Esophagus (tissue), 2 donors: ENCODE measurements at regions not wholly inside any gene's neighbourhood (a gene's known extent, or its start where the extent isn't known, plus 50 kb on each side); places are given as distances from the start of the nearest gene placed in this dataset.
A peak's percentile ranks its signal among the peaks of the same experiment; 100 is the strongest.
"Not testable (repeated sequence)": the region's sequence is repeated elsewhere in the genome, so short reads cannot be mapped to it uniquely, and the experiment has no call there.

Experiments
- H3K27ac ChIP-seq, 2 donors: one replicate each; pipeline ENCODE4 v1.5.1; 2013; ENCODE audit warnings: low read depth in 2 of 2, mild to moderate bottlenecking in 2 of 2, inconsistent platforms in 1 of 2, low read length in 1 of 2, moderate library complexity in 1 of 2
- H3K27me3 ChIP-seq, 2 donors: one replicate each; pipeline ENCODE4 v1.6.1; 2013; ENCODE audit warnings: low read length in 2 of 2, control low read depth in 1 of 2, mild to moderate bottlenecking in 1 of 2; ENCODE audit not compliant: insufficient read depth in 2 of 2, control insufficient read depth in 1 of 2
- H3K36me3 ChIP-seq, 2 donors: one replicate each; pipeline ENCODE4 v1.6.1; 2013; ENCODE audit warnings: low read length in 1 of 2; ENCODE audit not compliant: control insufficient read depth in 2 of 2, insufficient read depth in 2 of 2
- H3K4me1 ChIP-seq, 2 donors: one replicate each; pipeline ENCODE4 v1.6.1; 2013; ENCODE audit warnings: low read length in 1 of 2; ENCODE audit not compliant: control insufficient read depth in 2 of 2, insufficient read depth in 2 of 2
- H3K4me3 ChIP-seq, 2 donors: one replicate each; pipeline ENCODE4 v1.5.1; 2013; ENCODE audit warnings: low read length in 2 of 2, mild to moderate bottlenecking in 2 of 2, low read depth in 1 of 2, moderate library complexity in 1 of 2
- H3K9me3 ChIP-seq, 2 donors: one replicate each; pipeline ENCODE4 v1.6.1; 2013; ENCODE audit warnings: mild to moderate bottlenecking in 2 of 2, low read depth in 1 of 2, low read length in 1 of 2, moderate library complexity in 1 of 2; ENCODE audit not compliant: control insufficient read depth in 2 of 2, insufficient read depth in 1 of 2
- WGBS, 2 donors: extraction: QIAGEN DNeasy Blood & Tissue Kit; methylation state at CpG; one replicate each; pipeline ENCODE4 v1.1.7; 2013; 5-methylcytosine and 5-hydroxymethylcytosine counted together
- donor health status: healthy with polysubstance abuse.
- donor health status: Bipolar disorder and iron deficiency.

- H3K27ac ChIP-seq, H3K4me3 ChIP-seq, H3K27me3 ChIP-seq, H3K36me3 ChIP-seq, H3K4me1 ChIP-seq, H3K9me3 ChIP-seq: not testable (repeated sequence)
- no CpG with 5 or more reads among the region's 1 CpG for WGBS, 2 donors
These were observed 182.5 kb upstream of the FAM20C start for GRCh38 chr7:9919-10318.

- H3K27ac ChIP-seq, H3K27me3 ChIP-seq, H3K9me3 ChIP-seq, H3K36me3 ChIP-seq, H3K4me1 ChIP-seq, H3K4me3 ChIP-seq: not testable (repeated sequence)
- 62 to 64% methylated on average over 6 to 9 of the region's 20 CpGs for WGBS, 2 donors
These were observed 159.6 kb upstream of the FAM20C start for GRCh38 chr7:32565-33280.

- Histone ChIP-seq H3K27ac (peak overlapping the region in 1 of 2 donors; percentile 13), H3K4me3 (peak overlapping the region in 1 of 2 donors; percentile 7)
- not testable (repeated sequence) for H3K9me3 ChIP-seq, H3K36me3 ChIP-seq, H3K4me1 ChIP-seq, H3K27me3 ChIP-seq
- 60 to 67% methylated on average over 8 to 9 of the region's 9 CpGs for WGBS, 2 donors
These were observed 157.2 kb upstream of the FAM20C start for GRCh38 chr7:35121-35541.

- H3K27me3 ChIP-seq, H3K9me3 ChIP-seq, H3K27ac ChIP-seq, H3K36me3 ChIP-seq, H3K4me1 ChIP-seq, H3K4me3 ChIP-seq: not testable (repeated sequence)
- WGBS, 2 donors, result no CpG with 5 or more reads among the region's 4 CpGs
These were observed 155.8 kb upstream of the FAM20C start for GRCh38 chr7:36539-36938.

GRCh38 chr7:37656-38055 lies 154.7 kb upstream of the FAM20C start:
- 91 to 94% methylated on average over 10 of the region's 10 CpGs for WGBS, 2 donors
- H3K4me3 ChIP-seq, H3K36me3 ChIP-seq, H3K9me3 ChIP-seq, H3K27ac ChIP-seq, H3K27me3 ChIP-seq, H3K4me1 ChIP-seq: not testable (repeated sequence)

GRCh38 chr7:38444-38843 lies 153.9 kb upstream of the FAM20C start:
- not testable (repeated sequence) for H3K4me3 ChIP-seq, H3K27me3 ChIP-seq
- WGBS, 2 donors, result 49 to 75% methylated on average over 1 to 2 of the region's 4 CpGs

GRCh38 chr7:39984-40740 lies 152.2 kb upstream of the FAM20C start:
- not testable (repeated sequence) for H3K27ac ChIP-seq, H3K4me3 ChIP-seq, H3K27me3 ChIP-seq, H3K36me3 ChIP-seq, H3K9me3 ChIP-seq, H3K4me1 ChIP-seq
- 25 to 33% methylated on average over 4 of the region's 5 CpGs for WGBS, 2 donors

More at GRCh38 chr7:38444-38843, 153.9 kb upstream of the FAM20C start:
- not testable (repeated sequence) for H3K36me3 ChIP-seq, H3K27ac ChIP-seq, H3K9me3 ChIP-seq, H3K4me1 ChIP-seq

GRCh38 chr7:40799-41750 lies 151.3 kb upstream of the FAM20C start:
- 67 to 73% methylated on average over 16 of the region's 16 CpGs for WGBS, 2 donors
- Histone ChIP-seq H3K9me3 (no peaks in the 10 kb centered on the region), H3K4me1 (peaks cover 0 to 2% of the 10 kb centered on the region in 2 donors), H3K27me3 (no peaks in the 10 kb centered on the region), H3K27ac (no peak overlapping the region), H3K4me3 (no peak overlapping the region), H3K36me3 (no peaks in the 10 kb centered on the region)

GRCh38 chr7:41917-42565 lies 150.3 kb upstream of the FAM20C start:
- H3K9me3 ChIP-seq, result no peaks in the 10 kb centered on the region
- 67 to 71% methylated on average over 10 of the region's 10 CpGs for WGBS, 2 donors
- no peak overlapping the region for H3K27ac ChIP-seq
- no peak overlapping the region for H3K4me3 ChIP-seq
- H3K4me1 ChIP-seq, result peaks cover 0 to 2% of the 10 kb centered on the region in 2 donors
- H3K36me3 ChIP-seq, result no peaks in the 10 kb centered on the region
- no peaks in the 10 kb centered on the region for H3K27me3 ChIP-seq
